SK-N-SH (cell line): ENCODE measurements at regions not wholly inside any gene's neighbourhood (a gene's known extent, or its start where the extent isn't known, plus 50 kb on each side); places are given as distances from the start of the nearest gene placed in this dataset.

Experiments
- CTCF ChIA-PET: fragments of 300-600, 350-600 bp; formaldehyde crosslinking; extraction: SDS; loops from one replicate; lab custom pipeline; 2021; lab: Yijun Ruan, JAX
- POLR2A ChIA-PET: fragments of 350-600 bp; sonication (Branson Sonifier 250); formaldehyde crosslinking; extraction: SDS; loops from one replicate; lab custom pipeline; 2020; ENCODE audit warnings: antibody characterized with exemption, inconsistent platforms; lab: Yijun Ruan, JAX
- DNase-seq: peaks from one replicate; pipeline ENCODE4 v3.0.0; 2012
- H2AFZ ChIP-seq: fragments of 200-600 bp; sonication (generic); 2 replicates; pipeline ENCODE4 v1.8.1; 2016; ENCODE audit warnings: antibody characterized with exemption, mild to moderate bottlenecking, low read depth
- H3F3A ChIP-seq: fragments of 200-600 bp; sonication (generic); replicated peaks from 2 replicates; pipeline ENCODE3; 2016; ENCODE audit warnings: antibody characterized with exemption, mild to moderate bottlenecking; ENCODE audit not compliant: insufficient read depth
- H3K27ac ChIP-seq, 2 experiments: fragments of 200-500 bp in 1 of 2; fragments of 200-600 bp in 1 of 2; sonication (Bioruptor generic) in 1 of 2; sonication (generic), shearing (Covaris generic) in 1 of 2; 2 replicates each; pipeline versions ENCODE4 v1.5.1 to v1.6.1; 2014 to 2016; ENCODE audit warnings: low read depth in 2 of 2, inconsistent platforms in 1 of 2, low read length in 1 of 2, mild to moderate bottlenecking in 1 of 2, mixed read lengths in 1 of 2
- H3K27me3 ChIP-seq: fragments of 200-600 bp; sonication (generic), shearing (Covaris generic); 2 replicates; pipeline ENCODE4 v1.6.1; 2016; ENCODE audit warnings: mixed run types; ENCODE audit not compliant: insufficient read depth
- H3K36me3 ChIP-seq, 2 experiments: fragments of 200-500 bp in 1 of 2; fragments of 200-600 bp in 1 of 2; sonication (Bioruptor generic) in 1 of 2; sonication (generic) in 1 of 2; replicated peaks in 1 of 2; 2 replicates each; pipeline versions ENCODE3 to v1.5.1; 2014 to 2016; ENCODE audit warnings: low read length in 1 of 2, mild to moderate bottlenecking in 1 of 2; ENCODE audit not compliant: insufficient read depth in 2 of 2, control insufficient read depth in 1 of 2
- H3K4me1 ChIP-seq, 2 experiments: fragments of 200-500 bp in 1 of 2; fragments of 200-600 bp in 1 of 2; sonication (Bioruptor generic) in 1 of 2; sonication (generic), shearing (Covaris generic) in 1 of 2; 2 replicates each; pipeline versions ENCODE4 v1.5.1 to v1.6.1; 2014 to 2016; ENCODE audit warnings: low read depth in 1 of 2, low read length in 1 of 2, mixed run types in 1 of 2; ENCODE audit not compliant: insufficient read depth in 2 of 2, control insufficient read depth in 1 of 2
- H3K4me2 ChIP-seq: fragments of 200-600 bp; sonication (generic), shearing (Covaris generic); 2 replicates; pipeline ENCODE4 v1.6.1; 2017; ENCODE audit warnings: mixed run types
- H3K4me3 ChIP-seq, 2 experiments: fragments of 200-500 bp in 1 of 2; fragments of 200-600 bp in 1 of 2; sonication (Bioruptor generic) in 1 of 2; sonication (generic), shearing (Covaris generic) in 1 of 2; 2 replicates each; pipeline versions ENCODE4 v1.5.1 to v1.8.1; 2014 to 2016; ENCODE audit warnings: low read depth in 2 of 2, inconsistent platforms in 1 of 2, low read length in 1 of 2, mild to moderate bottlenecking in 1 of 2, mixed read lengths in 1 of 2, moderate library complexity in 1 of 2
- H3K79me2 ChIP-seq: fragments of 200-600 bp; sonication (generic); 2 replicates; pipeline ENCODE4 v1.8.1; 2017; ENCODE audit warnings: mild to moderate bottlenecking; ENCODE audit not compliant: insufficient read depth
- H3K9ac ChIP-seq: fragments of 200-600 bp; sonication (generic); 2 replicates; pipeline ENCODE4 v1.6.1; 2017; ENCODE audit warnings: mixed run types
- H3K9me2 ChIP-seq: fragments of 200-600 bp; sonication (generic); 2 replicates; pipeline ENCODE4 v1.6.1; 2017; ENCODE audit warnings: mixed run types
- H3K9me3 ChIP-seq: fragments of 200-600 bp; sonication (generic); 2 replicates; pipeline ENCODE4 v1.6.1; 2017; ENCODE audit warnings: mixed run types, mild to moderate bottlenecking, moderate library complexity
- H4K20me1 ChIP-seq: fragments of 200-600 bp; sonication (generic); 2 replicates; pipeline ENCODE4 v1.6.1; 2017; ENCODE audit warnings: mild to moderate bottlenecking, mixed run types; ENCODE audit not compliant: insufficient read depth
- EZH2phosphoT487 ChIP-seq: fragments of 200-600 bp; sonication (generic); IDR thresholded peaks from 2 replicates; pipeline ENCODE4 v1.6.1; 2017; ENCODE audit warnings: low read depth, mixed run types, mild to moderate bottlenecking, antibody characterized with exemption, moderate library complexity, borderline replicate concordance
- FOSL2 ChIP-seq: IDR thresholded peaks from 2 replicates; pipeline ENCODE4 v1.4.0; 2012; ENCODE audit warnings: low read depth, mild to moderate bottlenecking, moderate library complexity, borderline replicate concordance
- FOXJ3 ChIP-seq: sonication (generic); formaldehyde crosslinking; IDR thresholded peaks from 2 replicates; pipeline ENCODE4 v1.5.1; 2020; ENCODE audit warnings: mild to moderate bottlenecking, missing genetic modification reagents
- JUND ChIP-seq: IDR thresholded peaks from 2 replicates; pipeline ENCODE4 v1.4.0; 2012
- MAX ChIP-seq: IDR thresholded peaks from 2 replicates; pipeline ENCODE4 v1.4.0; 2012; ENCODE audit warnings: low read depth
- NRF1 ChIP-seq: IDR thresholded peaks from 2 replicates; pipeline ENCODE4 v1.6.1; 2012; ENCODE audit warnings: low read depth, mild to moderate bottlenecking, low read length
- PBX3 ChIP-seq: IDR thresholded peaks from 2 replicates; pipeline ENCODE4; 2012
- RFX5 ChIP-seq: IDR thresholded peaks from 2 replicates; pipeline ENCODE4 v1.6.1; 2012; ENCODE audit warnings: mild to moderate bottlenecking, improper control_type of control experiment, low read length
- TCF12 ChIP-seq: IDR thresholded peaks from 2 replicates; pipeline ENCODE4 v1.4.0; 2012
- USF1 ChIP-seq: IDR thresholded peaks from 2 replicates; pipeline ENCODE4 v1.4.0; 2012; ENCODE audit warnings: low read depth, borderline replicate concordance
- whole genome bisulfite sequencing: methylation state at CpG from one replicate; pipeline ENCODE4 v1.1.6; 2017; ENCODE audit warnings: low lambda C conversion rate; 5-methylcytosine and 5-hydroxymethylcytosine counted together

GRCh38 chr12:46945591-46945990, 119.8 kb upstream of the SLC38A4 start (continued):
- TF ChIP-seq USF1: no peak

GRCh38 chr12:46946137-46946536, 120.3 kb upstream of the SLC38A4 start:
- ChIA-PET POLR2A (no interaction called here), CTCF (interaction anchor here (0.6 to 1.3 kb wide), 2 partner anchors 75 to 379 kb away, joined by 3 to 4 read pairs; no protein-coding TSS in a partner anchor)
- 23% methylated on average over 2 of the region's 2 CpGs for WGBS
- peaks cover 35% of the 10 kb centered on the region for H3F3A ChIP-seq
- 0 out of 2 replicates have a peak, but pooled peaks have one; percentile 43 for TF ChIP-seq FOSL2
- peak; percentile 58 for TF ChIP-seq PBX3
- no peak for TF ChIP-seq RFX5
- peak; percentile 26; the same call in 1 of the 2 replicates for TF ChIP-seq JUND
- no peaks in the 10 kb centered on the region for H3K9me2 ChIP-seq
- no peaks in the 10 kb centered on the region for H3K27me3 ChIP-seq
- DNase-seq: no peak
- no peak overlapping the region for H3K9ac ChIP-seq
- H3K4me3 ChIP-seq: no peak overlapping the region
- H3K4me2 ChIP-seq: no peak overlapping the region
- no peak overlapping the region; the same call in 1 of the 2 replicates for H2AFZ ChIP-seq
- H3K9me3 ChIP-seq: no peaks in the 10 kb centered on the region
- no peaks in the 10 kb centered on the region for H4K20me1 ChIP-seq
- peak overlapping the region in 1 of 2 experiments; percentile 40; a peak in 2 of 4 replicates for H3K27ac ChIP-seq
- no peaks in the 10 kb centered on the region for H3K79me2 ChIP-seq
- no peaks in the 10 kb centered on the region for H3K36me3 ChIP-seq
- H3K4me1 ChIP-seq: peaks cover 0 to 23% of the 10 kb centered on the region in 2 experiments; a peak in 2 of 4 replicates

- H3F3A ChIP-seq: peaks cover 22% of the 10 kb centered on the region
- peaks cover 0 to 9% of the 10 kb centered on the region in 2 experiments; a peak in 1 of 4 replicates for H3K4me1 ChIP-seq
- CTCF ChIA-PET: no interaction called here
- H3K4me3 ChIP-seq: no peak overlapping the region
- H3K4me2 ChIP-seq: no peak overlapping the region
- POLR2A ChIA-PET: no interaction called here
- no peaks in the 10 kb centered on the region for H3K9me3 ChIP-seq
- H2AFZ ChIP-seq: no peak overlapping the region
- peak overlapping the region in 1 of 2 experiments; percentile 70; a peak in 1 of 4 replicates for H3K27ac ChIP-seq
- 29% methylated on average over 1 of the region's 1 CpG for WGBS
- TF ChIP-seq FOXJ3 (CRISPR knock-in tag) (no peak), EZH2phosphoT487 (no peak), TCF12 (0 out of 2 replicates have a peak, but pooled peaks have one; percentile 20), MAX (no peak), NRF1 (no peak)
- H3K9me2 ChIP-seq: no peaks in the 10 kb centered on the region
- no peaks in the 10 kb centered on the region for H3K36me3 ChIP-seq
- no peak overlapping the region for H3K9ac ChIP-seq
- no peaks in the 10 kb centered on the region for H3K27me3 ChIP-seq
- no peaks in the 10 kb centered on the region for H3K79me2 ChIP-seq
- no peaks in the 10 kb centered on the region for H4K20me1 ChIP-seq
- DNase-seq: no peak
Measured at GRCh38 chr12:46948936-46949545, 123.2 kb upstream of the SLC38A4 start.
